ENCODE measurements at regions not wholly inside any gene's neighbourhood (a gene's known extent, or its start where the extent isn't known, plus 50 kb on each side); places are given as distances from the start of the nearest gene placed in this dataset.
A peak's percentile ranks its signal among the peaks of the same experiment; 100 is the strongest.

DNA sequence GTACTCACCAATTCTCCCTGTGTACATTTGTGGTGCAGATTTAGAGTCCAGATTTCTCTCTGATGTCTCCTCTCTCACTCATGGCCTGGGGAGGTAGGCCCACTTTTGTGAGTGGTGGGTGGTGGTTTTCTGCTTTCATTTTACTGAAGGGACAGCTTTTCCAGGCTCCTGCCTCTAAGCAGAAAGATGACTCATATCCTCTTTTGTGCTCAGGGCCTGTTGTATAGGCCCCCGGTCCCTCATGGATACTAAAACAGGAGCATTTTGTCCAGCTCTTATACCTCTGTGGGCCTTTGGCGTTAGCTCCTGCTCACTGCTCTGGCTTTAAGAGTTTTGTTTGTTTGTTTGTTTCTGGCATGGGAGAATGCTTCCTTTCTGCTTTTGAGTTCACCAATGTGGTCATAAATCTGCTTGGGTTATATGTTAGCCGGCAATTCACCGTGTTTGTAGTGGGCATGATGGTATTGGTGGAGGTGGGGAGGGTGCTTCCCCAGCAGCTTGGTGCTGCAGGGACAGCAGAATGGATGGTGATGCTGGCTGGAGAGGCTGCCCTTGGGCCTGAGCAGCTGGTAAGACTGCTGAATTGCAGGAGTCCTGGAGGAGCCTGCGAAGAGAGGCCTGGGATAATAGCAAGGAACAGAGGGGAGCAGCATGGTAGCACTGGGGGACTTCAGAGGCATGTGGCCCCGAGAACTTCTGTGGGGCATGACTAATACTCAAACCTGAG, 468.7 kb downstream of the RPS24 start:
- DNase-seq: peak; percentile 73

DNA sequence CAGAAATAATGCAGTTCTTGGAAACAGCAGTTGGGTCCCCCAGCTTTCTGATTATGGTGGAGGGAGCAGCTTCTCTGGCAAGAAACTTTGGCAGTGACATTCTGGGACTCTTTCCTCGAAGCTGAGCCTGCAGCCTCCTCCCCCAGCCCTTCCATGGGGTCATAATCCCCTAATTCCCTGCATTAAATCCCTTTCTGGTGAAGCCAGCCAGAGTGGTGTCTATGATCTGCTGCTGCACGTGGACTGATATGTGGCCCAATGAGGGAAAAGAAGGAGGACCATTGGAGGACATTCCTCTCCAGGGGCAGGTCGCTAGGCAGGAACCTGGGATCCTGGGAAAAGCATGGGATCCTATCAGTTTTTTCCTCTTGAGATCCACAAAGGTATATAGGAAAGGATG, 470.5 kb downstream of the RPS24 start:
- no peak for DNase-seq

GRCh38 chr10:78505657-78506056, 472.0 kb downstream of the RPS24 start:
- peak; percentile 82 for DNase-seq

DNA sequence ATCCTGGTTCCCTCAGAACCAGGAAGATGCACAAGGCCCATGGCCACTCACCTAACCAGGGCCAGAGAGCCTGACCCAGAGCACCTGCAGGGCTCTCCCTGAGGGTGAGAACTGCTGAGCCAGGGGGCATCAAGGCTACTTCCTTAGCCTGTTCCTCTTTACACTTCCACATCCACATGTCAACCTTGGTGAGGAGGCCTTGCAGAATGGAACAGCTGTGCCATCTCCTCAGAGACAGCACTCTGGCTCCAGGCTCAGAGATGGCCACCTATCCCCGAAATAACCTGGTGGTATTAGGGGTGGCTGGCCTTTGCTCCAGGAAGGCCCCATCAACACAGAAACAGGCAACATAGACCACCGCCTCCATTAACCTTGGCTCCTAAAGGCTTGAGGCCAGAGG, 473.0 kb downstream of the RPS24 start:
- no peak for DNase-seq

DNA sequence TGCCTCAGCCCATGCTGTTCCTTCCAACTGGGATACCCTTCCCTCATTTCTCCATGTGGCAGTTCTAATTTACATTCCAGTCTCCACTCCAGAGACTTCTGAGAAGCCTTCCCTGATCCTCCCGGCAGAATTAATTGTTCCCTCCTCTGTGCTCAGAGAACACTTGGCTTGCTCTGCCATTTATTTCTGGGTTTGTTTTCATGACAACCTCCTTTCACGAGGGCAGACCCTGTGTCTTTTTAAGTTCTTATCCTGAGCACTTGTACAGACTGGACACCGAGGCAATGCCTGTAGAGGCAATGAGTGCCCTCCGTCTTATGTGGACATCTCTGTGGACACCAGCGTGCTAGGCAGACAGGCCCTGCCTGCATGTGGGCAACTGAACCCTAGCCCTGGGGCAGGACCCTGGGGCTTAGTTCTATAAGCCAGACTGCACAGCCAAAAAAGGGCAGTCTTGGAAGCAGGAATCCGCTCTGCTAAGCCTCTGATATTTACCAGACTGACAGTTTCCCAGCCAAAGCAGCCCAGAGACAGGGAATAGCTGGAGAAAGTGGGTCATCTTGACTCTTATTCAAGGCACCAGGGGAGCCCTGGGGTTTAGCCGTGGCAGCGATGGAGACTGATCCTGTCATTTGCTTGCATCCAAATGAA, 474.0 kb downstream of the RPS24 start:
- DNase-seq: no peak

DNA sequence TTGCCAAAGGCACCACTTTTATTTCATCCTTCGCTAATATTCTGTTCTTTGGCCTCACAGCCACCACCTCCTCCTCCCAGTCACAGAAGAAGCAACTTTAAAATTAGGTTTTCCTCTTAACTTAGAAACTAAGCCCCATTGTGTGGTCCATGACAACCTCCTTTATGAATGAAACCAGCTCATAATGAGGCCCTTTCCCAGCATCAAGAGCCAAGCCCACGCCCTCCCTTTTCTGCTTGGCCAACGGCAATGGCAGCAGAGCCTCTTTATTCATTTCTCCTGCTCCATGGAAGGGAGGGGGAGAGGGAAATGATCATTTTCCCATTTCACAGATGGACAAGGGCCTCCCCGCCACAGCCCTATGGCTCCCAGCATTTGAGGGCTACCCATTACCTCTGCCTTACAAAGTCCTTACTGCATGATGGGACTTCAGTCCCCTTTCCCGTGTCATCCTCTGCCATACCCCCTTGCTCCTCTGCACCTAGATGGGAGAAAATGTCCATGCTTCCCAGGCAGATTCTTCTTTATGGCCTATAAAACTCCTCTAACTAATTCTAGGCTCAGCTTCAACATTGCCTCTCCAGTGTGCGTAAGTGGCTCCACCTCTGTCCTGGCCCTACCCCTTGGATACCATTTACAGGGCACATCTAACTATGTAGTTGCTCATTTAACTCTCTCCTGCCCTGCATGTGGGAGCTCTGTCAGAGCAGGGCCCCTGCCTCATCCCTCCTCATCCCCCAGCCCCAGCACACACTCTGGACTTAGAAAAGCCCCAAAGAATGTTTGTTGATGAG, 475.5 kb downstream of the RPS24 start:
- DNase-seq: no peak

DNA sequence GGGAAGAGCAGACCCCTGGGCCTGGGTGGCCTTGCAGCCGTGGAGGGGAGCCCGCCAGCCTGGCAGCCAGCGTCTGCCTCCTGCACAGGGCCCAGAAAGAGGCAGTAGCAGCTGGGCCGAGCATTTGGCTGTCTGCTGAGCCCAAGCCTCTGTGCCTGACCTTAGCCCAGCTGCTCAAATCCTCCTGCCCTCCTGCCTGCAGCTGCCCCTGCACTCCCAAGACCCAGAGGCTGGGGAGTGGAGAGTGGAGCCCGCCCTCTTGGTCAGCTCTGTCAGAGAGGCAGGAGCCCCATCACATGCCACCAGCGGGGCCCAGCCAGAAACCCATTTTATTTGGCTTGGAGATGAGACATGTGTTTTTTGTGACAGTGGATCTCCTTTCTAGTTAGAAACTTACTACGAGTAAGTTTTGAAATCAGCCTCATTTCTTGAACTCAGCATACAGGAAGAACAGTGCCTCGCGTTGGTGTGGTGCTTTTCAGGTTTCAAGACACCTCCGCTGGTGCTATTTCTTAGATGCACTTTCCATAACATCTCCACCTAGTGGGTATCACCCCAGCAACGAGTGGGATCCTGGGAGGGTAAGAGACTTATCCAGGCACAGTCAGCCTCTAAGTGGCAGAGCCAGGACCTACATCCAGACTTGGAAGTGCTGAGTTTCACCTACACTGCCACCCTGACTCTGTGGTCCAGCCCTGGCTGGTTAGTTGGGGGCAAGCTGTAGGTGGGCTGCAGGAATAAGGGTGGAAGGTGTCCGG, 477.1 kb downstream of the RPS24 start:
- DNase-seq: no peak

- no peak for DNase-seq
These were observed 477.9 kb downstream of the RPS24 start for GRCh38 chr10:78511324-78512204.

- DNase-seq: no peak
These were observed 478.5 kb downstream of the RPS24 start for GRCh38 chr10:78512205-78512550.

DNA sequence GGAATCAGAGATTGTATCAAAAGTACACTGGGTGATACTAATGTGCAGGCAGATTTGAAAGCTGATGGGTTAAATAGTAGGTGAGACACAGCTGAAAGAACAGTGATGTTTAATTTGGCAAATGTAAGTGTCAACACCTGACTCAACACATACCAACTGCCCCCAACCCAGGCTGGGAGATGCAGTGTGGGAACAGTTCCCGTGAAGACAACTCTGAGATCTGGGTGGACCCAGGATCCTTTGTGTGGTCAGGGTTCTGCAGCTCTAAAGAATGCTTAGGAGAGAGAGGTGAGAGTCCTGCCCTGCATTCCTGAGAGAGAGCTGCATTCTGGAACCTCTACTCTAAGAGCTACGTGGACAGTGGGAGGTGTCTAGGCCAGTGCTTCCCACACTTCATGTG, 479.7 kb downstream of the RPS24 start:
- DNase-seq: peak; percentile 33

GRCh38 chr10:78513986-78514385, 480.3 kb downstream of the RPS24 start:
- no peak for DNase-seq

GRCh38 chr10:78514459-78514858, 480.8 kb downstream of the RPS24 start:
- no peak for DNase-seq

DNA sequence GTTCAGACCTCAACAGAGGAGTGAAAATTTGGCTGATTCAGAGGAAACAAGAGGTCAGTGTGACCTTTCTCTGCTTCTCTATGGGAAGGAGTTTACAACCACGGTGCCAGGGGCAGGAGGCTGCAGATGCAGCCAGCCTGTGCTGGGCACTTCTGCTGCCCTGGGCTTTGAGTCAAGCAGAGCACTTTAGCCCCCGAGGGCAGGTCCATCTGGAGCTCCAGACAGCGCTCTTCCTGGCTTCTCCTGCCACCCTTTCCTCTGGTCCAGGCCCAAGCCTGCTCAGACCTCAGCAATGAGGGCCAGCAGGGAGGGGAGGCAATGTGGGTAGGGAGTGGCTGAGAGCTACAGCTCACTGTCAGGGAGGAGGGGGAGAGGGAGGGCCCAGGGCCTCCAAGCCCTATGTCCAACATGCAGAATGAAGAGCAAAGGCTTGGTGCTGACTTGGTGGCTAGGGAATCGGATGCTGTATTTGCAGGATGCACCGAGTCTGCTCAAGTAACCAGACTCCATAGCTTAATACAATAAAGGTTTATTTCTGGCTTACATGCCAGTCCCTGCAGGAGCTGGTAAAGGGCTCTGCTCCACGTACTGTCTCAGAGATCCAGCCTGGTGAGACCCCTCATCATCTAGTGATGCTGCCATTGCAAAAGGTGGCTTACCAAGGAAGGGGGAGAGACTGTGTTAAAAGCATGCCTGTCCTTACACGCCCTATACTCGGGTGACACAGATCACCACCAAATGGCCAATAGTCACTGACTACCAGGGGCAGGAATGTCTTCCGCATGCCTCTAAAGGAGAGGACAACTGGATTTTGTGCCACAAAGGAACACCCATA, 481.6 kb downstream of the RPS24 start:
- no peak for DNase-seq

DNA sequence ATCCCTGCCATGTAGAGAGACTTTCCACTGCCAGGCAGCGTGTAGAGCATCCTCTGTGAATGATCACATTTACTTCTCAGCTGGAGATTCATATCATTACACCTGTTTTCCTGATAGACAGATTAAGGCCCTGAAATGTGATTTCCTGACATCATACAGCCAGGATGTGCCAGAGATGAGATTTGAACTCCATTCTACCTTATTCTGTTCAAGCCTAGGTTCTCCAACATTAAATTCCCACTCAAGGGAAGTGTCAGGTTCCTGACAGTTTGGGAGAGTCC, 482.1 kb downstream of the RPS24 start:
- no peak for DNase-seq

DNA sequence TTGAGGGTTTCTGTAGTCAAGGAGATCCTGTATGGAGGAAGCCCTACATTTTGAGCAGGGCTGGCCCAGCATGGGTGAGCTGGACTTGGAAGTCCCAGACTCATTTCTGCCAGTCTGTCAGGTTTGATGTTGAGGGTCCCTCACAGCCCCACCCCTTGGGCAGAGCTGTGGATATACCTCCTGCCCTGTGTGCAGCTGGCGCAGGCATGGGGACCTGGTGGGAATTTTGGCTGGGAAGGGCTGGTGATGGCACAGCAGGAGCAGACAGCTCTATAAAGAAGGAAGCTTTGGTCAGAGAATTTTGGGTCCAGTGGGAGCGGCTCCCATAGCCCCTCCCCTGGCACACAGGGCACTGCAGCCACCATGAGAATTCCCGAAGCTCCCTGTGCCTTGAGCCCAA, 482.6 kb downstream of the RPS24 start:
- DNase-seq: no peak

DNA sequence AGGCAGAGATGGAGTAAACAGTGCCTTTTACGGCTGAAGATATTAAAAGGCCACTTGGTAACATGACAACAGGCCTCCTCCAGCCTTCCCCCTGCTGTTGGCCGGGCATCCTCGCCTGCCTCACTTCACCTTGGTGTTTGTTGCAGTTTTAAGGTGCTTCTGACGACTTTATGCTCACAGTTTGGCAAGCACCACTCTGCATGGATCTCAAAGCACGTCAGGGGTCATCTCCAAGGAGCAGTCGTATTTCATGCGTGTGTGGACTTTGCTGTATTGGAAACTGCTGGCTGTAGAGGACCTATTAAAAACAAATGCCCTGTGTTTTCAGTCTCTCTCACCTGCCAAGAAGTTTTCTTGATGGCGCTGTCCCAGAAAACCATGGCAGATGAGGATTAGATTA, 483.1 kb downstream of the RPS24 start:
- no peak for DNase-seq

DNA sequence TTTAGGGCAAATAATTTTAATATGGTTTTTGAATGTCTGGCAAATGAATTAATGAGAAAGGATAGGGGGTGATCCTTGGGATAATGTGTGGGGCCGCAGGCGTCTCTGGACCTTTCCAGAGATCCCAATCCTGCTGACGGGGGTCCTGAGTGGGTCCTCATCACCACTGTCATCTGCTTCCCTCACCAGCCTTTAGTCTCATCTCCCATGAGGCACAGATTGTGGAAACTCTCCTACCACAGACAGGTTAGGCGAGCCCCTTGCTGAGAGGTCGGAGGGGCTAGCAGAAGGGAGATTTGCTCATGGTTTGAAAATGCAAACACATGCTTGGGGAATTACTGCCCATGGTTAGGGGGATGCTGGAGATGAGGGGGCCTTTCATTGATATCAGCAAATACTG, 484.6 kb downstream of the RPS24 start:
- no peak for DNase-seq

DNA sequence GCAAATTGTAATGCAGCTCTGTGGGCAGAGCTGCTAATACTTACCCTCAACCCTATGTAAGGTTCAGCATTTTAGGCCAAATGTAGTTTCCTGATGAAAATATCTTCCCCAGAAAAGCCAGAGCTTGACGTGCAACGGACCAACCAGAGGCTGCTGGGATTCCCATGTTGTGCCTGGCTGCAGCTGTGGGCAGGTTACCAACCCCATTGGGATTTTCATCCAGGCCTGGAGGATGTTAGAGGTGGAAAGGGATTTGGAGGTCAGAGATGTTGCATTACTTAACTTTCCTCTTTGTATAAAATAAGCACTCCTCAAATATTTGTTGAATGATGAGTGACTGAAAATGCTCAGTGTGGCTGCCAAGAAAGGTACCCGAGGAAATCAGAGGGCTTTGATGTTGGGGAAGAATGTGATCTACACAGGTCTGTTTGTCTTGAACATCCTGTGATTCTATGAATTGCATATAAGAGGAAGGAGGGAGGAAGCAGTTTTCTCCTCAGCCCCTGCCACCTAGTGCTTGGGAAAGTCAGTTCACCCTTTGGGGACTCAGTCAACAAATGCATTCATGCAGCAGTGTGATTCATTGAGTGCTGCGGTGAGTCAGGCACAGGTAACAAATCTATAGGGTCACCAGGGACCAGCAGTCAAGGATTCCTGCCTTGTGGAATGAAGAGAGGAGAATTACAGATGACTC, 487.2 kb downstream of the RPS24 start:
- peak; percentile 37 for DNase-seq

- DNase-seq: no peak
These were observed 489.8 kb downstream of the RPS24 start for GRCh38 chr10:78523453-78523852.

GRCh38 chr10:78524342-78524741, 490.7 kb downstream of the RPS24 start:
- DNase-seq: no peak

- DNase-seq: no peak
These were observed 491.3 kb downstream of the RPS24 start for GRCh38 chr10:78524941-78525340.
